PFSK-1 (cell line): ENCODE measurements at regions not wholly inside any gene's neighbourhood (a gene's known extent, or its start where the extent isn't known, plus 50 kb on each side); places are given as distances from the start of the nearest gene placed in this dataset.

Experiments
- FOXP2 ChIP-seq: optimal IDR thresholded peaks from 2 replicates; pipeline ENCODE3; 2011; ENCODE audit warnings: borderline replicate concordance, control low read depth, inconsistent platforms; ENCODE audit not compliant: insufficient read depth; ENCODE audit errors: extremely low read length, extremely low read depth
- POLR2AphosphoS5 ChIP-seq: IDR thresholded peaks from 2 replicates; pipeline ENCODE4 v1.6.1; 2012; ENCODE audit warnings: low read depth, mild to moderate bottlenecking, control low read depth, low read length, moderate library complexity
- REST ChIP-seq, 2 experiments: IDR thresholded peaks; 2 replicates each; pipeline versions ENCODE4 v1.6.1 to v1.8.0; 2011 to 2012; ENCODE audit warnings: low read depth in 2 of 2, low read length in 2 of 2, control low read depth in 1 of 2, inconsistent platforms in 1 of 2, mild to moderate bottlenecking in 1 of 2, moderate library complexity in 1 of 2; ENCODE audit not compliant: insufficient read depth in 1 of 2
- SIN3A ChIP-seq: IDR thresholded peaks from 2 replicates; pipeline ENCODE4 v1.6.1; 2012; ENCODE audit warnings: mild to moderate bottlenecking, low read length, moderate library complexity, borderline replicate concordance; ENCODE audit not compliant: insufficient read depth
- TAF1 ChIP-seq: IDR thresholded peaks from 2 replicates; pipeline ENCODE4 v1.6.1; 2012; ENCODE audit warnings: low read length, control low read depth, borderline replicate concordance; ENCODE audit not compliant: insufficient read depth

GRCh38 chr10:20494474-20494873 is 402.6 kb downstream of the NEBL start:
- TF ChIP-seq TAF1: no peak
- no peak for TF ChIP-seq REST (IDR thresholded peaks at IDR 0.05; ENCODE audit: insufficient read depth in 1 of 2, low read depth in 2 of 2, low read length in 2 of 2)
- TF ChIP-seq POLR2AphosphoS5: no peak
- no peak for TF ChIP-seq SIN3A
- no peak for TF ChIP-seq FOXP2
